HEK293T (cell line): ENCODE measurements at regions not wholly inside any gene's neighbourhood (a gene's known extent, or its start where the extent isn't known, plus 50 kb on each side); places are given as distances from the start of the nearest gene placed in this dataset.

Experiments used
- BHLHE40 ChIP-seq: fragments of 450-650 bp; IDR thresholded peaks from 2 replicates; pipeline ENCODE4 v1.6.1; 2016; ENCODE audit warnings: mild to moderate bottlenecking, moderate library complexity, borderline replicate concordance
- ELF4 ChIP-seq: fragments of 450-650 bp; IDR thresholded peaks from 2 replicates; pipeline ENCODE4 v1.6.1; 2017; ENCODE audit warnings: antibody characterized with exemption
- FOXA1 ChIP-seq: fragments of 450-650 bp; IDR thresholded peaks from 2 replicates; pipeline ENCODE4 v1.6.1; 2016; ENCODE audit warnings: mild to moderate bottlenecking
- SP1 ChIP-seq: fragments of 450-650 bp; IDR thresholded peaks from 2 replicates; pipeline ENCODE4 v1.6.1; 2017

DNA sequence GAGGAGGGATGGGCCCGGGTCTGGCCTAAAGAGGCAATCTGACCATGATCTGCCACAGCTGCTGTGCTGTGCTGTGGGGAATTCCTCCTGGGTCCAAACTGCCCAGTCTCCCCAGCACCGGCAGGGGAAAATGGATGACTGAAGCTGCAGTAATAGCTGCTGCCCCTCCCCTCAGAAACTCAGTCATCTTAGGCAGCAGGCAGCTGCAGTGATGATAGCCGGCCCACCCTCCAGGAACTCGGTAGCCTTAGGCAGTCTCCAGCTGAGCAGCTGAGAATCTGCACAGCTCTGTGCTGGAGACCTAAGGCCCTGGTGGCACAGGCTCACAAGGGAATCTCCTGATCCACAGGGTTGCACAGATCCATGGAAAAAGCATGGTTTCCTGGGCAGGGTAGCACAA is 113.4 kb upstream of the USP38 start:
- TF ChIP-seq ELF4 = no peak
- no peak for TF ChIP-seq SP1
- no peak for TF ChIP-seq BHLHE40
- no peak for TF ChIP-seq FOXA1
